ENCODE measurements at regions not wholly inside any gene's neighbourhood (a gene's known extent, or its start where the extent isn't known, plus 50 kb on each side); places are given as distances from the start of the nearest gene placed in this dataset.
"Not testable (repeated sequence)": the region's sequence is repeated elsewhere in the genome, so short reads cannot be mapped to it uniquely, and the experiment has no call there.

DNA sequence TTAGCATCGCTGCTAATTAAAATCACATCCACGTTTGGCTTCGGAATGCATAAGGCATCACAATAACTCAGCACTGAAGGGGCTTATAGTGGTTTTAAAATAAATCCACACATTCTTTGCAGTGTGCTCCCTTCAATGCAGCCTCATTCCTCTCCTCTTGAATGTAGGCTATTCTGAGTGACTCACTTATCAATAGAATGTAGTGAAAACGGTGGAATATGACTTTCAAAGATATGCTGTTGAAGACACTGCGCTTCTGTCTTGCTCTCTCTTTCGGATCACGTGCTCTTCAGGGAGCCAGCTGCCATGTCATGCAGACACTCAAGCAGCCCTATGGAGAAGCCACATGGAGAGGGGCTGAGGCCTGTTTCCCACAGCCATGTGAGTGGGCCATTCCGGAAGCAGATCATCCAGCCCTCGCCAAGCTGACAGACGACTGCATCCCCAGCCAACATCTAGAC is 87.4 kb downstream of the CRYGS start:
- in situ Hi-C loops (cut with MboI; ENCODE audit: low pct_unique_long_range_greater_than_20kb, low sequenced_read_pairs): no loop called here

DNA sequence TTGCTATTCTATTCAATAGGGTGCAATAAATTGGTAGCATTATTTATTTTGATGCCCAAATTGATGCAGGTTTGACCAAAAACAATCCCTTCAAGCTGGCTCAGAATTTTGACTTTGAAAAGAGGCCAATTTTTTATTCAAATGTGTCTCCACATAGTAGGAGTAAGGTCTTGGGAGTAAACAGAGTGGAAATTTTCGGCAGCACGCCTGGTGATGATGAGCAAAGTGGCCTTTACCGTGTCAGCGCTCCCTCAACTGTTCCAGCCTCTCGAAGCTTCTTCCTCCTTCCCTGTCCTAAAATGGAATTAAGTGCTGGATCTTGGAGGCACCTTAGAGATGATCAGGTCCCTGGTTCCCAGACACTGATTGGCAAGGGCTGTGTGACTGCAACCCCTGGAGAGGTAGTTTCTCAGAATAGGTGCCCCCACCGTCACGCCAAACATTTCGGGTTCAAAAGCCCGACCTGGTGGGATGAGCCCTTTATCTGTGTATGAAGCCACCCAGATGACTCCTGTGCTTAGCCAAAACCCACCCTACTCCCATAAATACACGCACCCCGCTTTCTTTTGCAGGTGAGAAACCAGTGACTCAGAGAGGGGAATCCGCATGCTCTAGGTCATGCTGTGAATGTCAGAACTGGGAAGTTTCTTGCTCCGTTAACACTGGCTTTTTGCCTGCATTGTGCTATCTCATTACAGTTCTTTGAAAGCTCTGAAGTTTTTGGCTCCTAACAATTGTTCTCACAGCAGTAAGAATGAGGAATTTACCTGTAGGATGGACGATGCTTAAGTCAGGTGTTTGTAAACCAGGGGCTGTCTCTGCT is 89.1 kb downstream of the CRYGS start:
- no peak for DNase-seq
- in situ Hi-C loops (cut with MboI; ENCODE audit: low pct_unique_long_range_greater_than_20kb, low sequenced_read_pairs): no loop called here

More for the DNA sequence above, 87.4 kb downstream of the CRYGS start:
- no peak for DNase-seq

GRCh38 chr3:186453531-186453930 is 90.6 kb downstream of the CRYGS start:
- in situ Hi-C loops (cut with MboI; ENCODE audit: low pct_unique_long_range_greater_than_20kb, low sequenced_read_pairs): no loop called here
- no peak for DNase-seq

GRCh38 chr3:186452517-186452916 is 90.5 kb upstream of the DGKG start:
- DNase-seq: no peak

DNA sequence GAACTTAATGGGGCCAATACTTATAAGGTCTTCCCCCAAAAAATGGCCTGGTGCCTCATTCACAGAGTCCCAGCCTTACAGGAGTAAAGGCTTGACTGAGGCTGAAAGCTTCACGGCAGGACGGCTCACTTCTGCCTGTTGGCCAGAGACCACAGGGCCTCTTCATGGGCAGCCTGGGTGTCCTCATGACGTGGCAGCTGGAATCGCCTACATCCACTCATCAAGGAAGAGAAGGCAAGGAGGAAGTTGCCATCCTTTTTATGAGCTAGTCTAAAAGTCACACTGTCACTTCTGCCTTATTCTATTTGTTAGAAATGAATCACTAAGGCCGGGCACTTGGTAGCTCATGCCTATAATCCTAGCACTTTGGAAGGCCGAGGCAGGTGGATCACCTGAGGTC is 89.3 kb upstream of the DGKG start:
- in situ Hi-C loops (cut with MboI; ENCODE audit: low pct_unique_long_range_greater_than_20kb, low sequenced_read_pairs): no loop called here
- no peak for DNase-seq

More at GRCh38 chr3:186452517-186452916, 90.5 kb upstream of the DGKG start:
- in situ Hi-C loops (cut with MboI; ENCODE audit: low pct_unique_long_range_greater_than_20kb, low sequenced_read_pairs): no loop called here

DNA sequence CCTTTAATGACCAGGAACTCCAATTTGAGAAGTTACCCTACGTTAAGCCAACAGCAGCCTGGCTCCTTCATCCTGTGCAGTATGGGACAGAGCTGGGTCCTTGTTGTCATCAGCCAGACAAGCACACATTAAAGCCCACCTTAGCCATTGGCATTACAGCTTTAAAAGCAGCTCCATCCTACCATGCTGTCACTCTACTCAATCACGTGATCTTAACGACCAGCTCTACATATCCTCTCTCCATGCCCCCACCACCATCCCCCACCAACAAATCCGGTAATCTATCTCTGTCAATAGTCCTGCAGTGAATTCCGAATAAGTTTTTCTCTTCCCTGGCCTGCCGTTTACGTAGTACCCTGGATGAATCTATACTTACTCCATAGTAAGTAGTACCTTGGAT is 82.9 kb upstream of the DGKG start:
- in situ Hi-C loops (cut with MboI; ENCODE audit: low pct_unique_long_range_greater_than_20kb, low sequenced_read_pairs): no loop called here
- no peak for DNase-seq

GRCh38 chr3:186444288-186444687 is 82.3 kb upstream of the DGKG start:
- DNase-seq: no peak
- in situ Hi-C loops (cut with MboI; ENCODE audit: low pct_unique_long_range_greater_than_20kb, low sequenced_read_pairs): no loop called here

DNA sequence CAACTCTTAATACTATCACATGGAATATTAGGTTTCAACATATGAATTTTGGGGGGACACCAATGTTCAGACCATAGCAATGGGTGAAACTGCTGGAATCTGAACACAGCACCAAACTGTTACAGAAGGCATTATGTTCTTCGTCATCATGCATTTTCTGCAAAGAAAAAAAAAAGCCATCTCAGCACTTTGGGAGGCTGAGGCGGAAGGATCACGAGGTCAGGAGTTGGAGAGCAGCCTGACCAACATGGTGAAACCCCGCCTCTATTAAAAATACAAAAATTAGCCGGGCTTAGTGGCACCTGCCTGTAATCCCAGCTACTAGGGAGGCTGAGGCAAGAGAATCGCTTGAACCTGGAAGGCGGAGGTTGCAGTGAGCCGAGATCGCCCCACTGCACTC is 80.9 kb upstream of the DGKG start:
- in situ Hi-C loops (cut with MboI; ENCODE audit: low pct_unique_long_range_greater_than_20kb, low sequenced_read_pairs); DNase-seq: not testable (repeated sequence)

GRCh38 chr3:186442162-186442561 is 80.1 kb upstream of the DGKG start:
- no peak for DNase-seq
- in situ Hi-C loops (cut with MboI; ENCODE audit: low pct_unique_long_range_greater_than_20kb, low sequenced_read_pairs): no loop called here

- in situ Hi-C loops (cut with MboI; ENCODE audit: low pct_unique_long_range_greater_than_20kb, low sequenced_read_pairs): no loop called here
- no peak for DNase-seq
Observed at GRCh38 chr3:186440891-186441290, 78.9 kb upstream of the DGKG start.

DNA sequence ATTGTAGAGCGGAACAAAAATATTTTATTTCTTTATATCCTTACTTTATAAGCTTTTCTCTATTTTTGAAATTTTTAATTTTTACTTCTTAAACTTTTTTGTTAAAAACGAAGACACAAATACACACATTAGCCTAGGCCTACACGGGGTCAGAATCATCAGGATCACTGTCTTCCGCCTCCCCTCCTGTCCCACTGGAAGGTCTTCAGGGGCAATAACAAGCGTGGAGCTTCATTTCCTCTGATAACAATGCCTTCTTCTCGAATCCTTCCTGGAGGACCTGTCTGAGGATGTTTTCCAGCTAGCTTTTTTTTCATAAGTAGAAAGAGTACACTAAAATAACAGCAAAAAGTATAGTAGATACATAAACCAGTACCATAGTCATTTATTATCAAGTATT is 77.7 kb upstream of the DGKG start:
- no peak for DNase-seq
- in situ Hi-C loops (cut with MboI; ENCODE audit: low pct_unique_long_range_greater_than_20kb, low sequenced_read_pairs): no loop called here

DNA sequence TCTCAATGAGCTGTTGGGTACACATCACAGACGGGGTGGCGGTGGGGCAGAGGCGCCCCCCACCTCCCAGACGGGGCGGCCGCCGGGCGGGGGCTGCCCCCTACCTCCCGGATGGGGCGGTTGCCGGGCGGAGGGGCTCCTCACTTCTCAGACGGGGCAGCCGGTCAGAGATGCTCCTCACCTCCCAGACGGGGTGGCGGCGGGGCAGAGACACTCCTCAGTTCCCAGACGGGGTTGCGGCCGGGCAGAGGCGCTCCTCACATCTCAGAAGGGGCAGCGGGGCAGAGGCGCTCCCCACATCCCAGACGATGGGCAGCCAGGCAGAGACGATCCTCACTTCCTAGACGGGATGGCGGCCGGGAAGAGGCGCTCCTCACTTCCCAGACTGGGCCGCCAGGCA is 73.3 kb upstream of the DGKG start:
- in situ Hi-C loops (cut with MboI; ENCODE audit: low pct_unique_long_range_greater_than_20kb, low sequenced_read_pairs); DNase-seq: not testable (repeated sequence)

DNA sequence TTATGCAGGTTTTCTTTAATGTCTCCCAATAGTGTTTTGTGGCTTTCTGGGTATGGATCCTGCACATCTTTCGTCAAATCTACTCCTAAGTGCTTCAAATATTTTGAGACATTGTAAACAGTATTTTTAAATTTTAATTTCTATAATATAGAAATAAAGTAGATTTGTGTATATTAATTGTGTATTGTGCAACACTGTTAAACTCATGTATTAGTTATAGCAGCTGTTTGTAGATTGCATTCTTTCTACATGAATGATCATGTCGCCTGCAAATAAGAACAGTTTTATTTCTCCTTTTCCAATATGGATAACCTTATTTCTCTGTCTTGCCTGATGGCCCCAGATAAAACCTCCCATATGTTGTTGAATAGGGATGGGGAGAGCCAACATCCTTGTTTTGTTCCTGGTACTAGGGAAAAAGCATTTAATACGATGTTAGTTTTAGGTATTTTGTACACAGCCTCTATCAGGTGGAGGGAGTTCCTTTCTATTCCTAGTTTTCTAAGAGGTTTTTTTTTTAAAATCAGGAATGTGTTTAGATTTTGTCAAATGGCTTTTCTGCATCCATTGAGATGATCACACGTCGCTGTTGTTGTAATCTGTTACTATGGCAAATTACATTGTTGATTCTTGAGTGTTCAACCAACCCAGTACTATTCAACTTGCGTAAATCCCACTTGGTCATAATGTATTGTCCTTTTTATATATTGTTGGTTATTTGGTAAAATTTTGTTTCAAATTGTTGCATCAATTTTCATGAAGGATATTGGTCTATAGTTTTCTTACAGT is 71.1 kb upstream of the DGKG start:
- DNase-seq: no peak
- in situ Hi-C loops (cut with MboI; ENCODE audit: low pct_unique_long_range_greater_than_20kb, low sequenced_read_pairs): no loop called here

GRCh38 chr3:186432189-186432588 is 70.2 kb upstream of the DGKG start:
- in situ Hi-C loops (cut with MboI; ENCODE audit: low pct_unique_long_range_greater_than_20kb, low sequenced_read_pairs): no loop called here
- DNase-seq: no peak

DNA sequence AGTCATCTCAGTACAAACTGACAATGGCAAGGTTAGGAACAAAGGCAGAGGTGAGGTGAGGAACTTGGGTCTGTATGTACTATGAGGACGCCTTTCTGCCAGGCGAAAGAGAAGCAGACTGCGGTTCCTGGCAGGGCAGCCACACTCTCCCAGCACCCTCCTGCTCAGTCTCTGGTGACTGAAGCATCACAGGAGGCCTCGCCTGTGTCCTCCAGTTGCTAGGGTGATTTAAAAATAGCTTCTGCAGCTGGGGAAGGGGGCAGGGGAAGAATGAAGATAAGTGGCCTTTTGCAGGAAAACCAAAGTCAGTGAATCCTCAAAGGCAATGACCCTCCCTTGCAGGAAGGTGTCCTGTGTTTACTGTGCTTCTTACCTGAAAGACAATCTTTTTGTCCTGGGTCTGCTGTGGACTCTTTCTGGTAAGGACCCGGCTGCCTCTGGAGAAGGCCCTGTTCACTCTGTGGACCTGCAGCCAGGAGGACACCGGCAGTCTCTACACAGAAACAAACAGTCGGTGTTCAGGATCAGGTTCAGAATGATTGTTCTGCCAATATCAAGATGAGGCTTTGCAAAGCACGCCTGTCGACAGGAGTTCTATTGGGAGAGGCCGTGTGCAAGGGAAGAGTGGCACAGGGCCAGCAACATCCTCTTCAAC is 65.7 kb upstream of the DGKG start:
- no peak for DNase-seq
- in situ Hi-C loops (cut with MboI; ENCODE audit: low pct_unique_long_range_greater_than_20kb, low sequenced_read_pairs): no loop called here

GRCh38 chr3:186425788-186426730 is 64.0 kb upstream of the DGKG start:
- in situ Hi-C loops (cut with MboI; ENCODE audit: low pct_unique_long_range_greater_than_20kb, low sequenced_read_pairs): no loop called here
- DNase-seq: no peak

- DNase-seq: no peak
- in situ Hi-C loops (cut with MboI; ENCODE audit: low pct_unique_long_range_greater_than_20kb, low sequenced_read_pairs): no loop called here
Observed at GRCh38 chr3:186421946-186422345, 59.9 kb upstream of the DGKG start.

- DNase-seq: no peak
- in situ Hi-C loops (cut with MboI; ENCODE audit: low pct_unique_long_range_greater_than_20kb, low sequenced_read_pairs): no loop called here
Observed at GRCh38 chr3:186418671-186419145, 56.7 kb upstream of the DGKG start.

GRCh38 chr3:186417791-186418190 is 55.8 kb upstream of the DGKG start:
- in situ Hi-C loops (cut with MboI; ENCODE audit: low pct_unique_long_range_greater_than_20kb, low sequenced_read_pairs): no loop called here
- DNase-seq: no peak
